IMR-90 (cell line): ENCODE measurements at regions not wholly inside any gene's neighbourhood (a gene's known extent, or its start where the extent isn't known, plus 50 kb on each side); places are given as distances from the start of the nearest gene placed in this dataset.

Source experiments
- BHLHE40 ChIP-seq: fragments of 150-350 bp; IDR thresholded peaks from 2 replicates; pipeline ENCODE4 v1.6.1; 2016; ENCODE audit warnings: mild to moderate bottlenecking, low read depth, low read length
- CHD1 ChIP-seq: IDR thresholded peaks from 2 replicates; pipeline ENCODE4 v1.6.1; 2012; ENCODE audit warnings: low read depth, low read length, improper control_type of control experiment
- CTCF ChIP-seq: conservative IDR thresholded peaks from 2 replicates; pipeline ENCODE4 v1.5.1; 2012; ENCODE audit warnings: mild to moderate bottlenecking, low read depth, low read length, improper control_type of control experiment
- ELK1 ChIP-seq: fragments of 150-350 bp; IDR thresholded peaks from 2 replicates; pipeline ENCODE4 v1.6.1; 2016; ENCODE audit warnings: low read depth, mild to moderate bottlenecking, low read length, moderate library complexity, borderline replicate concordance
- FOS ChIP-seq: fragments of 150-350 bp; IDR thresholded peaks from 2 replicates; pipeline ENCODE4 v1.6.1; 2016; ENCODE audit warnings: low read depth, low read length
- MAZ ChIP-seq: IDR thresholded peaks from 2 replicates; pipeline ENCODE4 v1.6.1; 2012; ENCODE audit warnings: low read depth, mild to moderate bottlenecking, low read length, improper control_type of control experiment, moderate library complexity, borderline replicate concordance
- MXI1 ChIP-seq: IDR thresholded peaks from 2 replicates; pipeline ENCODE4 v1.6.1; 2012; ENCODE audit warnings: low read depth, mild to moderate bottlenecking, low read length, moderate library complexity, borderline replicate concordance
- POLR2A ChIP-seq: IDR thresholded peaks from 2 replicates; pipeline ENCODE4 v1.6.1; 2012; ENCODE audit warnings: mild to moderate bottlenecking, low read depth, low read length
- RAD21 ChIP-seq: IDR thresholded peaks from 2 replicates; pipeline ENCODE4 v1.6.1; 2012; ENCODE audit warnings: low read length, improper control_type of control experiment
- RCOR1 ChIP-seq: IDR thresholded peaks from 2 replicates; pipeline ENCODE4 v1.6.1; 2012; ENCODE audit warnings: mild to moderate bottlenecking, low read length, improper control_type of control experiment; ENCODE audit not compliant: insufficient replicate concordance
- RFX5 ChIP-seq: IDR thresholded peaks from 2 replicates; pipeline ENCODE4 v1.8.0; 2012; ENCODE audit warnings: low read depth, mild to moderate bottlenecking, low read length, moderate library complexity
- SMC3 ChIP-seq: fragments of 150-350 bp; IDR thresholded peaks from 2 replicates; pipeline ENCODE4 v1.6.1; 2016; ENCODE audit warnings: low read depth, mild to moderate bottlenecking, antibody characterized with exemption, low read length, moderate library complexity

- no peak for TF ChIP-seq CTCF
- TF ChIP-seq RFX5, result no peak
- no peak for TF ChIP-seq POLR2A
- no peak for TF ChIP-seq RAD21
- TF ChIP-seq BHLHE40, result no peak
- TF ChIP-seq MXI1, result no peak
- TF ChIP-seq SMC3, result no peak
- no peak for TF ChIP-seq MAZ
- TF ChIP-seq ELK1, result no peak
- TF ChIP-seq CHD1, result no peak
- TF ChIP-seq FOS, result no peak
- no peak for TF ChIP-seq RCOR1
Measured at GRCh38 chr9:19689328-19690101, 99.3 kb downstream of the SLC24A2 start.
